OCI-LY7 (cell line): ENCODE measurements at regions not wholly inside any gene's neighbourhood (a gene's known extent, or its start where the extent isn't known, plus 50 kb on each side); places are given as distances from the start of the nearest gene placed in this dataset.

Experiments
- BruUV-seq: library from RNA; stranded (reverse); fragments of 400-500 nt; replicated peaks from 2 replicates; lab custom pipeline; 2021; lab: Mats Ljungman, UMichigan
- CTCF ChIA-PET: fragments of 300-600 bp; sonication (Branson Sonifier 250); formaldehyde crosslinking; loops from one replicate; lab custom pipeline; 2022; ENCODE audit warnings: antibody characterized with exemption; ENCODE audit not compliant: unreplicated experiment; lab: Charles Lee
- POLR2A ChIA-PET: fragments of 300-600 bp; sonication (Branson Sonifier 250); formaldehyde crosslinking; loops from one replicate; lab custom pipeline; 2022; ENCODE audit warnings: antibody characterized with exemption; lab: Charles Lee
- DNase-seq: peaks from one replicate; pipeline ENCODE4 v3.0.0-alpha.2; 2015; ENCODE audit warnings: low spot score
- H2AFZ ChIP-seq: fragments of 200-600 bp; sonication (generic), shearing (Covaris generic); 2 replicates; pipeline ENCODE4 v1.6.1; 2014; ENCODE audit warnings: mild to moderate bottlenecking, antibody characterized with exemption, low read length, moderate library complexity
- H3K27ac ChIP-seq: fragments of 200-600 bp; sonication (generic); 2 replicates; pipeline ENCODE4 v1.5.1; 2014; ENCODE audit warnings: mixed run types, low read depth, mild to moderate bottlenecking, moderate library complexity, low read length, inconsistent platforms; ENCODE audit not compliant: poor library complexity, severe bottlenecking
- H3K36me3 ChIP-seq: fragments of 200-600 bp; sonication (generic); 2 replicates; pipeline ENCODE4 v1.6.1; 2014; ENCODE audit warnings: mild to moderate bottlenecking, antibody characterized with exemption, low read length, moderate library complexity, mixed read lengths; ENCODE audit not compliant: insufficient read depth
- H3K4me1 ChIP-seq: fragments of 200-600 bp; sonication (generic); 2 replicates; pipeline ENCODE4 v1.5.1; 2014; ENCODE audit warnings: mild to moderate bottlenecking, low read length; ENCODE audit not compliant: insufficient read depth, poor library complexity, severe bottlenecking
- H3K4me2 ChIP-seq: fragments of 200-600 bp; sonication (generic); 2 replicates; pipeline ENCODE4 v1.6.1; 2014; ENCODE audit warnings: mild to moderate bottlenecking, low read length
- H3K4me3 ChIP-seq: fragments of 200-600 bp; sonication (generic); 2 replicates; pipeline ENCODE4 v1.5.1; 2014; ENCODE audit warnings: mild to moderate bottlenecking, low read depth, low read length; ENCODE audit not compliant: poor library complexity, severe bottlenecking
- H3K79me2 ChIP-seq: fragments of 200-600 bp; sonication (generic); 2 replicates; pipeline ENCODE4 v1.6.1; 2016; ENCODE audit warnings: low read depth, mild to moderate bottlenecking, low read length, moderate library complexity, mixed read lengths; ENCODE audit not compliant: insufficient read depth
- H3K9me2 ChIP-seq: fragments of 200-600 bp; sonication (generic); 2 replicates; pipeline ENCODE4 v1.6.1; 2016; ENCODE audit warnings: mild to moderate bottlenecking, low read length, mixed read lengths; ENCODE audit not compliant: insufficient read depth
- H3K9me3 ChIP-seq: fragments of 200-600 bp; sonication (generic); 2 replicates; pipeline ENCODE4 v1.6.1; 2014; ENCODE audit warnings: mild to moderate bottlenecking, mixed run types, low read length, mixed read lengths
- H4K20me1 ChIP-seq: fragments of 200-600 bp; sonication (generic); 2 replicates; pipeline ENCODE4 v1.6.1; 2014; ENCODE audit warnings: mild to moderate bottlenecking, antibody characterized with exemption, low read length, moderate library complexity, mixed read lengths; ENCODE audit not compliant: insufficient read depth
- CTCF ChIP-seq: fragments of 200-600 bp; sonication (generic); conservative IDR thresholded peaks from 2 replicates; pipeline ENCODE4 v1.5.1; 2014; ENCODE audit warnings: mild to moderate bottlenecking, antibody characterized with exemption, low read length, moderate library complexity, mixed read lengths
- EZH2phosphoT487 ChIP-seq: fragments of 200-600 bp; sonication (generic); IDR thresholded peaks from 2 replicates; pipeline ENCODE4 v1.6.1; 2018; ENCODE audit warnings: low read depth, borderline replicate concordance, mild to moderate bottlenecking, mixed run types, antibody characterized with exemption, low read length, moderate library complexity, mixed read lengths
- intact Hi-C: fragments of 100-400 bp; cut with micrococcal nuclease; formaldehyde crosslinking; loops from one replicate; pipeline ENCODE4 v1.10.0; 2022; ENCODE audit not compliant: unreplicated experiment

- Histone ChIP-seq H4K20me1 (no peaks in the 10 kb centered on the region), H3K9me2 (no peaks in the 10 kb centered on the region), H3K4me1 (peaks cover under 1% of the 10 kb centered on the region), H3K4me2 (no peak overlapping the region), H3K79me2 (no peaks in the 10 kb centered on the region), H3K9me3 (no peaks in the 10 kb centered on the region), H3K27ac (no peak overlapping the region), H3K36me3 (no peaks in the 10 kb centered on the region), H3K4me3 (no peak overlapping the region), H2AFZ (no peak overlapping the region)
- TF ChIP-seq CTCF (no peak), EZH2phosphoT487 (no peak)
- ChIA-PET CTCF (no interaction called here), POLR2A (interaction anchor here (0.5 to 1.6 kb wide), 2 partner anchors 9 to 138 kb away, joined by 3 read pairs; no protein-coding TSS in a partner anchor)
- DNase-seq, result no peak
- intact Hi-C loops, result no loop called here
- no TSS peak for BruUV-seq
These were observed 519.0 kb upstream of the PROK2 start for GRCh38 chr3:72303926-72304325.

- H4K20me1 ChIP-seq, result no peaks in the 10 kb centered on the region
- CTCF ChIA-PET, result no interaction called here
- H3K4me3 ChIP-seq, result no peak overlapping the region
- intact Hi-C loops, result no loop called here
- no TSS peak for BruUV-seq
- H3K4me2 ChIP-seq, result no peak overlapping the region
- H3K36me3 ChIP-seq, result no peaks in the 10 kb centered on the region
- H3K27ac ChIP-seq, result no peak overlapping the region
- no peaks in the 10 kb centered on the region for H3K79me2 ChIP-seq
- DNase-seq, result no peak
- no peaks in the 10 kb centered on the region for H3K9me3 ChIP-seq
- no peaks in the 10 kb centered on the region for H3K4me1 ChIP-seq
- no peak for TF ChIP-seq CTCF
- no peak for TF ChIP-seq EZH2phosphoT487
- no peak overlapping the region for H2AFZ ChIP-seq
- no peaks in the 10 kb centered on the region for H3K9me2 ChIP-seq
- POLR2A ChIA-PET, result no interaction called here
These were observed 516.8 kb upstream of the PROK2 start for GRCh38 chr3:72301779-72302178.

DNA sequence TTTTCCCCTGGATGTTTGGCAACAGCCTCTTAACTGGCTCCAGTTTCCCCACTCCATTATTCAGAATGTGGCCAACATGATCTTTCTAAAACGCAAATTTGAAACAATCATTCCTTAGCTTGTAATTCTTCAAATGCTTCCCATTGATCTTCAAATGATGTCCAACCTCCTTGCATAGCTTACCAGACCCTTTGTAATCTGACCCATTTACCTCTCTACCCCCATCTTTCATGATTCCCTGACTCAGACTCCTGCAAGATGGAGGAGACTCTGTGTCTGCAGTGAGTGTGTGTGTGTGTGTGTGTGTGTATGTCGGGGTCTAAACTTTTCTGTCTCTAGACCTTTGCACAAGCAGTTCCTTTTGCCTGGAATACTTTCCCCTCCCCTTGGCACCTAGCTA, 515.7 kb upstream of the PROK2 start:
- Histone ChIP-seq H3K4me2 (no peak overlapping the region), H3K36me3 (no peaks in the 10 kb centered on the region), H3K27ac (no peak overlapping the region), H3K79me2 (no peaks in the 10 kb centered on the region), H3K4me1 (no peaks in the 10 kb centered on the region), H4K20me1 (no peaks in the 10 kb centered on the region), H3K9me3 (no peaks in the 10 kb centered on the region), H2AFZ (no peak overlapping the region), H3K9me2 (no peaks in the 10 kb centered on the region), H3K4me3 (no peak overlapping the region)
- no peak for TF ChIP-seq CTCF
- TF ChIP-seq EZH2phosphoT487, result no peak
- DNase-seq, result no peak
- POLR2A ChIA-PET, result interaction anchor here (1.2 kb wide), 1 partner anchor 11 kb away, joined by 5 read pairs; no protein-coding TSS in a partner anchor
- CTCF ChIA-PET, result interaction anchor here (0.8 kb wide), 1 partner anchor 9 kb away, joined by 4 read pairs; no protein-coding TSS in a partner anchor
- BruUV-seq, result no TSS peak
- intact Hi-C loops, result no loop called here
